ENCODE measurements at regions not wholly inside any gene's neighbourhood (a gene's known extent, or its start where the extent isn't known, plus 50 kb on each side); places are given as distances from the start of the nearest gene placed in this dataset.

- H3K4me1 ChIP-seq (replicated peaks in 1 of 4; ENCODE audit: control insufficient read depth in 3 of 4, insufficient read depth in 4 of 4, low read length in 3 of 4), result no peaks in the 10 kb centered on the region
- H4K20me1 ChIP-seq (replicated peaks in 1 of 2; ENCODE audit: control insufficient read depth in 1 of 2, insufficient read depth in 2 of 2, low read length in 2 of 2), result no peaks in the 10 kb centered on the region
- no peak overlapping the region for H3K4me2 ChIP-seq (ENCODE audit: insufficient read depth in 1 of 2, low read depth in 2 of 2, low read length in 2 of 2)
- no peak overlapping the region for H2BK5ac ChIP-seq (ENCODE audit: low read depth, low read length)
- ChIA-PET POLR2A (ENCODE audit: partially characterized antibody) (no interaction called here), CTCF (ENCODE audit: partially characterized antibody) (no interaction called here)
- H2AFZ ChIP-seq (ENCODE audit: low read length), result no peak overlapping the region
- no peak overlapping the region for H2AK5ac ChIP-seq (ENCODE audit: low read depth, low read length)
- no peak overlapping the region for H3K4me3 ChIP-seq (ENCODE audit: extremely low read depth in 1 of 4, insufficient read depth in 2 of 4, low read depth in 3 of 4, low read length in 4 of 4)
- no peaks in the 10 kb centered on the region for H3K23me2 ChIP-seq (ENCODE audit: low read depth, low read length)
- no peaks in the 10 kb centered on the region for H3K79me2 ChIP-seq (ENCODE audit: control insufficient read depth in 1 of 2, insufficient read depth in 2 of 2, low read length in 2 of 2)
- no peak overlapping the region for H4K5ac ChIP-seq (ENCODE audit: insufficient read length, low read depth, low read length)
- FAIRE-seq, result no peak
- H3K36me3 ChIP-seq (ENCODE audit: control insufficient read depth in 2 of 4, insufficient read depth in 4 of 4, low read length in 3 of 4), result no peaks in the 10 kb centered on the region
- H3K14ac ChIP-seq (ENCODE audit: insufficient read length), result no peak overlapping the region
- 93% methylated on average over 7 of the region's 7 CpGs; no CpG with 5 or more reads in 1 of the 2 experiments for WGBS, 2 experiments (ENCODE audit: extremely low coverage in 1 of 2, insufficient coverage in 1 of 2, insufficient read length in 1 of 2, insufficient replicate concordance in 2 of 2, low coverage in 1 of 2, low lambda C conversion rate in 2 of 2, missing lambda C conversion rate in 1 of 2)
- H3K4ac ChIP-seq (replicated peaks; ENCODE audit: insufficient read length, low read depth, low read length), result no peak overlapping the region
- DNase-seq (ENCODE audit: low read depth in 1 of 2, low spot score in 2 of 2), result no peak
- no peak overlapping the region for H3K9ac ChIP-seq (replicated peaks in 1 of 4; ENCODE audit: extremely low read depth in 1 of 4, low read depth in 3 of 4, low read length in 3 of 4)
- no peak overlapping the region for H3K18ac ChIP-seq (ENCODE audit: extremely low read depth, low read length)
- H4K91ac ChIP-seq (replicated peaks; ENCODE audit: insufficient read length, low read length), result no peak overlapping the region
- H3K56ac ChIP-seq (replicated peaks; ENCODE audit: insufficient read length, low read depth, low read length), result no peak overlapping the region
- no peak overlapping the region for H3K27ac ChIP-seq (ENCODE audit: low read depth, low read length)
- H3K27me3 ChIP-seq (replicated peaks in 1 of 4; ENCODE audit: control insufficient read depth in 3 of 4, extremely low read depth in 1 of 4, insufficient read depth in 3 of 4, low read length in 3 of 4), result no peaks in the 10 kb centered on the region
- H2BK15ac ChIP-seq (ENCODE audit: low read length), result no peak overlapping the region
- H3K79me1 ChIP-seq (ENCODE audit: low read depth, low read length), result no peaks in the 10 kb centered on the region
- peaks cover 0 to 5% of the 10 kb centered on the region in 2 experiments; a peak in 1 of 4 replicates for H3K9me3 ChIP-seq (ENCODE audit: insufficient read depth in 2 of 2, low read depth in 1 of 2, low read length in 1 of 2)
- H4K8ac ChIP-seq (ENCODE audit: extremely low read depth, insufficient read depth, low read length), result no peak overlapping the region
- no peak overlapping the region for H2BK20ac ChIP-seq (ENCODE audit: low read length)
- H3K23ac ChIP-seq (ENCODE audit: insufficient read length), result no peak overlapping the region
- no peak overlapping the region for H2BK12ac ChIP-seq (ENCODE audit: low read depth, low read length)
- no peak overlapping the region for H2BK120ac ChIP-seq (replicated peaks; ENCODE audit: low read depth, low read length)
- TF ChIP-seq CEBPB (IDR thresholded peaks at IDR 0.05; ENCODE audit: low read depth, low read length), result no peak
- no peak for TF ChIP-seq GABPA (IDR thresholded peaks at IDR 0.05; ENCODE audit: borderline replicate concordance, insufficient read depth, low read length)
- TF ChIP-seq CTCF (IDR thresholded peaks at IDR 0.05; ENCODE audit: control extremely low read depth in 1 of 3, insufficient read depth in 1 of 3, low read depth in 1 of 3, low read length in 3 of 3), result no peak
- TF ChIP-seq RBBP5 (IDR thresholded peaks at IDR 0.05; ENCODE audit: borderline replicate concordance, low read depth, low read length), result no peak
- TF ChIP-seq EGR1 (IDR thresholded peaks at IDR 0.05; ENCODE audit: borderline replicate concordance, low read depth, low read length), result no peak
- no peak for TF ChIP-seq PHF8 (conservative IDR thresholded peaks at IDR 0.05; ENCODE audit: low read depth, low read length)
- TF ChIP-seq HDAC6 (IDR thresholded peaks at IDR 0.05; ENCODE audit: low read depth, low read length), result no peak
- no peak for TF ChIP-seq KDM5A (IDR thresholded peaks at IDR 0.05; ENCODE audit: low read length)
- no peak for TF ChIP-seq CHD1 (IDR thresholded peaks at IDR 0.05; ENCODE audit: low read depth, low read length)
- no peak for TF ChIP-seq EZH2 (IDR thresholded peaks at IDR 0.05; ENCODE audit: low read depth, low read length, severe bottlenecking)
- no peak for TF ChIP-seq POLR2A (IDR thresholded peaks at IDR 0.05; ENCODE audit: control extremely low read depth in 1 of 2, low read depth in 2 of 2, low read length in 2 of 2)
- TF ChIP-seq RAD21 (IDR thresholded peaks at IDR 0.05 in 1 of 2, conservative IDR thresholded peaks at IDR 0.05 in 1 of 2; ENCODE audit: low read depth in 2 of 2, low read length in 2 of 2), result no peak
- TF ChIP-seq MAFK (IDR thresholded peaks at IDR 0.05; ENCODE audit: low read depth, low read length), result no peak
Observed at GRCh38 chr2:11030036-11030435, 118.3 kb downstream of the KCNF1 start.

All from H1 (cell line).